ENCODE measurements at regions not wholly inside any gene's neighbourhood (a gene's known extent, or its start where the extent isn't known, plus 50 kb on each side); places are given as distances from the start of the nearest gene placed in this dataset.

DNA sequence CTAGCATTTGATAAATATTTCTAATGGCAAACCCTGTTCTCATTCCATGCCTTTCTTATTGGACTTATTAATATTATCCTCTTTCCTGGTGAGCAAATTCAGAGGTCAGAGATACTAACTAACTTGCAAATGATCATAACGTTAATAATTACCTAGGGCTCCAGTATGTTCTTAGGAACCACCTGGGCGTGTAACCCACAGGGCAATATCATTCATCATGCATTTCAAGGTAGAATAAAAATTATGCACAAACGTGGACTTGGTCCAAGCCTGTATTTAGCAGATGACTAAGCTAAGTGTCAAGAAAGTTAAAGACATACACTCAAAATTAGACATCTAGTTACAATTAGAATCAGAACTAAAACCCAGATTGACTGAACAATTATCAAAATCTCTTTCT lies 850.1 kb downstream of the TRIML1 start:
- TF ChIP-seq, protein P1, sequence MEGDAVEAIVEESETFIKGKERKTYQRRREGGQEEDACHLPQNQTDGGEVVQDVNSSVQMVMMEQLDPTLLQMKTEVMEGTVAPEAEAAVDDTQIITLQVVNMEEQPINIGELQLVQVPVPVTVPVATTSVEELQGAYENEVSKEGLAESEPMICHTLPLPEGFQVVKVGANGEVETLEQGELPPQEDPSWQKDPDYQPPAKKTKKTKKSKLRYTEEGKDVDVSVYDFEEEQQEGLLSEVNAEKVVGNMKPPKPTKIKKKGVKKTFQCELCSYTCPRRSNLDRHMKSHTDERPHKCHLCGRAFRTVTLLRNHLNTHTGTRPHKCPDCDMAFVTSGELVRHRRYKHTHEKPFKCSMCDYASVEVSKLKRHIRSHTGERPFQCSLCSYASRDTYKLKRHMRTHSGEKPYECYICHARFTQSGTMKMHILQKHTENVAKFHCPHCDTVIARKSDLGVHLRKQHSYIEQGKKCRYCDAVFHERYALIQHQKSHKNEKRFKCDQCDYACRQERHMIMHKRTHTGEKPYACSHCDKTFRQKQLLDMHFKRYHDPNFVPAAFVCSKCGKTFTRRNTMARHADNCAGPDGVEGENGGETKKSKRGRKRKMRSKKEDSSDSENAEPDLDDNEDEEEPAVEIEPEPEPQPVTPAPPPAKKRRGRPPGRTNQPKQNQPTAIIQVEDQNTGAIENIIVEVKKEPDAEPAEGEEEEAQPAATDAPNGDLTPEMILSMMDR (conservative IDR thresholded peaks at IDR 0.05 in 1 of 2, IDR thresholded peaks at IDR 0.05 in 1 of 2; ENCODE audit: low read depth in 1 of 2, low read length in 2 of 2): no peak
- TF ChIP-seq EZH2 (IDR thresholded peaks at IDR 0.05; ENCODE audit: low read length, missing control alignments): no peak

All from fibroblast of lung (primary cell).